Activated T-cell treated with anti-CD3 and anti-CD28 coated beads, Interleukin-2, amount 50 U/mL, for 72 hours (primary cell): ENCODE measurements at regions not wholly inside any gene's neighbourhood (a gene's known extent, or its start where the extent isn't known, plus 50 kb on each side); places are given as distances from the start of the nearest gene placed in this dataset.

ENCODE experiments used
- ATAC-seq, 2 donors: fragments of 150-1000 bp; cut with Tn5 transposase; replicated peaks in 1 of 2; 2 replicates each; pipeline ENCODE4 v1.10.0; 2021; ENCODE audit warnings: moderate library complexity in 2 of 2, mild to moderate bottlenecking in 1 of 2
- DNase-seq, 2 donors: peaks; one replicate each; pipeline ENCODE4 v3.0.0; 2021 to 2022; ENCODE audit warnings: mixed read lengths in 1 of 2
- H3K27ac Mint-ChIP-seq: one replicate; pipeline ENCODE4 v1.8.0; 2022; ENCODE audit warnings: mild to moderate bottlenecking, moderate library complexity, mixed read lengths
- H3K27me3 Mint-ChIP-seq: one replicate; pipeline ENCODE4 v1.8.0; 2022; ENCODE audit warnings: low read depth, mixed read lengths
- H3K36me3 Mint-ChIP-seq, 2 donors: one replicate each; pipeline ENCODE4 v1.8.0; 2022; ENCODE audit warnings: mixed read lengths in 2 of 2, mild to moderate bottlenecking in 1 of 2; ENCODE audit not compliant: insufficient read depth in 2 of 2
- H3K4me1 Mint-ChIP-seq: one replicate; pipeline ENCODE4 v1.8.0; 2022; ENCODE audit warnings: low read depth, mixed read lengths
- H3K4me3 Mint-ChIP-seq, 2 donors: one replicate each; pipeline ENCODE4 v1.8.0; 2022; ENCODE audit warnings: mild to moderate bottlenecking in 2 of 2, mixed read lengths in 2 of 2, moderate library complexity in 2 of 2
- H3K9me3 Mint-ChIP-seq, 2 donors: one replicate each; pipeline ENCODE4 v1.8.0; 2022; ENCODE audit warnings: mixed read lengths in 2 of 2

- ATAC-seq (no peak), DNase-seq (no peak)
- Mint-ChIP-seq H3K27me3 (peaks cover 26% of the 10 kb centered on the region), H3K4me3 (no peak overlapping the region), H3K9me3 (no peaks in the 10 kb centered on the region), H3K4me1 (no peaks in the 10 kb centered on the region), H3K36me3 (no peaks in the 10 kb centered on the region), H3K27ac (no peak overlapping the region)
Measured at GRCh38 chr7:37504801-37505200, 56.1 kb upstream of the ELMO1 start.

GRCh38 chr7:37505750-37506353 is 57.2 kb upstream of the ELMO1 start:
- H3K9me3 Mint-ChIP-seq = no peaks in the 10 kb centered on the region
- DNase-seq = no peak
- peak in 1 of 2 donors; percentile 70 for ATAC-seq
- H3K4me1 Mint-ChIP-seq = no peaks in the 10 kb centered on the region
- H3K27ac Mint-ChIP-seq = no peak overlapping the region
- H3K4me3 Mint-ChIP-seq = no peak overlapping the region
- no peaks in the 10 kb centered on the region for H3K36me3 Mint-ChIP-seq
- H3K27me3 Mint-ChIP-seq = peaks cover 26% of the 10 kb centered on the region

DNA sequence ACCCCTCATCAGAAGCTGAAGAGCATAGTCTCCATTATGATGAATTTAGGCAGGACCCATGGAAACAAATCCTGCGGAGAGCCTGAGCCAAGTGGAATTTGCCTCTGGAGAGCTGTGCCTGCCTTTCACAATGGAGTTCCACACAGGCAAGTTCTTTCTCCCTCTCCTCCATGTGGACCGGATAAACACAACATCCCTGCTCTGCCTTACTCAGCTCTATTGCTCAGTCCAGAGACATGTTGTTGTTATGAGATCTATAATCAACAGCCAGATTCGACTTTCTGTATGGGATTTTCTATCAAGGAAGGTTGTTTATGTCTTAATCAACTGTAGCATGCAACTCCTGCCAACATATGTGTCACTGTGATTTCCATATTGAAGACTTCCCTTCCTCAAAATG is 59.5 kb upstream of the ELMO1 start:
- Mint-ChIP-seq H3K27me3 (peaks cover 26% of the 10 kb centered on the region), H3K27ac (no peak overlapping the region), H3K4me3 (no peak overlapping the region), H3K36me3 (no peaks in the 10 kb centered on the region), H3K9me3 (no peaks in the 10 kb centered on the region), H3K4me1 (no peaks in the 10 kb centered on the region)
- DNase-seq = no peak
- ATAC-seq = no peak

DNA sequence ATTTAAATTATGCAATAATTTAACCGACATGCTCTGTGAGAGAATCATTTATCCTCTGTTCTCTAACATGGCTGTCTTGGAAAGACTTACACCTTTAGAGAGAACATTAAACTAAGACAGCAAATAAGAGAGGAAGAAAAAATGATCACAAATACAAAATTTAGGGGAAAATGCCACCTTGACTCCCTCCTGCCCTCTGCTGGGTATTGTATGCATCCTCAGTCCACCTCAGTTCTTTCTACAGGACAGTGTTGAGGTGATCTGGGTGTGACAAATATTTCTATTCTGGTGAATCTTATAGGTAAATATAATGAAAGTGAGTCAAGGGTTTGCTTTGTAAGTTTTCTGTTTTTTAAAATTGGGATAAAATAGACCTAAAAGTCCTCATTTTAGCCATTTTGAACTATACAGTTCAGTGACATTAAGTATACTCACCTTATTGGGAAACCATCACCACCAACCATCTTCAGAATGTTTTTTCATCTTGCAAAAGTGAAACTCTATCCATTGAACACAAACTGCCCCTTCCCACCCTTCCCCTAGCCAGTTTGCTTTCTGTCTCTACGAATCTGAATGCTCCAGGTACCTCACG is 61.5 kb upstream of the ELMO1 start:
- peak; percentile 21 to 27 for DNase-seq
- no peaks in the 10 kb centered on the region for H3K4me1 Mint-ChIP-seq
- ATAC-seq = peak in 1 of 2 donors; percentile 44

DNA sequence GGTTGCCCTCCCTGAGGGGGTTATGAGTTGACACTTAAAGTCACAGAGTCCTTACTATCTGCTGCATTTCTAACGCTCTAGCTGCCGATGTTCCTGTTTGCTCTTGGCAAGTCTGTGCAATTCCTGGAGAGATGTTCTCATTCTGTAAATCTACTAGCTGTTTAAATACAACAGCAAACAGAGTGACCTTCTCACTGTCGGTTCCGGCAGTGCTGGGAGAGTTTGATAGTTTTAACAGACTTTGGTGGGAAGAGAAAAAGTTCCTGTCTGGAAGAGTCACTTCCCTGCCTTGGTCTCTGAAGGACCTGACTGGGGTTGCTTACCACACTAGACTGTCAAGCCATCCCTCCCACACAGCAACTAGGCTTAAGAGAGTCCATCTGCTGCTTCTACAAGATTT is 63.3 kb upstream of the ELMO1 start:
- Mint-ChIP-seq H3K4me3 (no peak overlapping the region), H3K4me1 (no peaks in the 10 kb centered on the region), H3K27me3 (peaks cover 24% of the 10 kb centered on the region), H3K27ac (no peak overlapping the region), H3K36me3 (no peaks in the 10 kb centered on the region), H3K9me3 (no peaks in the 10 kb centered on the region)
- DNase-seq (no peak), ATAC-seq (no peak)

More for the DNA sequence above, 61.5 kb upstream of the ELMO1 start:
- Mint-ChIP-seq H3K36me3 (no peaks in the 10 kb centered on the region), H3K27me3 (peaks cover 26% of the 10 kb centered on the region), H3K27ac (no peak overlapping the region), H3K9me3 (no peaks in the 10 kb centered on the region), H3K4me3 (no peak overlapping the region)

DNA sequence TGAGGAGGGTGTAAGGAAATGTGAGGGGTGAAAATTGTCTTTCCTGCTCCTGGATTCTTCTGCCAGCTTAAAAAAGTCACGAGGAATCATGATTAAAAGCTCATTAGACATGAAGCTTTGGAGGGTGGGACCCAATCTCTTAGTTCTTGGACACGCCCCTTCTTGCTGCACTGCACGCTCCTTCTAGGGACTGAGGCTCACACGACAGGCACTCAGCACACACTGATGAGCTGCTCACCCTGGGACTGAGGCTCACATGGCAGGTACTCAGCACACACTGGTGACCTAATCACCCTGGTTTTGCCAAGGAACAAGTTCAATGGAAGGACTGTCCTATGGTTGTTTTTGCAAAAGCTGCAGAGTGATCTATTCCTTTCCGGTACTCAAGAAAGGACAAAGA is 65.8 kb upstream of the ELMO1 start:
- Mint-ChIP-seq H3K27me3 (peaks cover 5% of the 10 kb centered on the region), H3K4me3 (no peak overlapping the region), H3K36me3 (no peaks in the 10 kb centered on the region), H3K9me3 (peaks cover under 1 to 3% of the 10 kb centered on the region in 2 donors), H3K27ac (no peak overlapping the region), H3K4me1 (no peaks in the 10 kb centered on the region)
- DNase-seq = no peak
- ATAC-seq = no peak

DNA sequence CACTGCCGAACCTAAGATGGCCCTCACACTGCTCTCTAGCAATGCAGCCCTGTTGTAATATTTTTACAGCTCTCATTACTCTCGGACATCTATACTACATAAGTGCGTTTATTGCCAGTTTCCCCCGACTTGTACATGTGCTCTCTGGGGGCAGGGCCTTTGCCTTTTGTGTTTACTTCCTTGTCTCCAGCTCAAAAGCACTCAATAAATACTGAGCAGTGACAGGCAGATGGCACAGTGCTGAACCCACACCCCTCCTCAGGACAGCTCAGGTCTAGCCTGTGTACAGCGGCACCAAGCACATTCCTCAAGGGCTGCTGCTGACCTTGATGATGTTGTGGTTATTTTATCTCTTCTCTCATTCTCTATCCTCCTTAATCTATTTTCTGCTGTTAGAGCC is 68.0 kb upstream of the ELMO1 start:
- H3K4me3 Mint-ChIP-seq = no peak overlapping the region
- H3K9me3 Mint-ChIP-seq = peaks cover 2 to 5% of the 10 kb centered on the region in 2 donors
- H3K27ac Mint-ChIP-seq = no peak overlapping the region
- no peaks in the 10 kb centered on the region for H3K36me3 Mint-ChIP-seq
- H3K4me1 Mint-ChIP-seq = no peaks in the 10 kb centered on the region
- ATAC-seq (no peak), DNase-seq (no peak)
- peaks cover 11% of the 10 kb centered on the region for H3K27me3 Mint-ChIP-seq

- DNase-seq = no peak
- no peak overlapping the region for H3K4me3 Mint-ChIP-seq
- ATAC-seq = peak in 1 of 2 donors; percentile 45
- no peaks in the 10 kb centered on the region for H3K4me1 Mint-ChIP-seq
- peaks cover 11% of the 10 kb centered on the region for H3K27me3 Mint-ChIP-seq
- no peaks in the 10 kb centered on the region for H3K36me3 Mint-ChIP-seq
- H3K27ac Mint-ChIP-seq = no peak overlapping the region
- H3K9me3 Mint-ChIP-seq = peaks cover 2 to 5% of the 10 kb centered on the region in 2 donors
Measured at GRCh38 chr7:37518266-37518665, 69.6 kb upstream of the ELMO1 start.

DNA sequence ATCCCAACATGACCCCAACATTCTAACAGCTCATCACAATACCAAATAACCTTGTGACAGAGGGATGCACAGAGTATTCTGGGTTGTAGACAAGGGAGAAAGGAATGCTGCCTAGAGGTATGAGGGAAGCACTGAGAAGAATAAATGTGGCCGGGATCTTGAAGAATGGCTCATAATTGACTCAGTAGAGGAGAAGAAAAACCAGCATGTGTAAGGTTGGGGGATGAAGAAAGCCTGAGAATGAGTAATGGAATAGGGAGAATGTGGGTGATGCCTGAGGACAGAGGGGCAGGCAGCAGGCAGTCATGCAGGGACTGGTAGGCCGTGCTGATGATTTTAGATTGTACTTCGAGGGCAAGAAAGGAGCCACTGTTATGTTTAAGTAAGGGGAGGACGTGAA is 75.4 kb upstream of the ELMO1 start:
- DNase-seq = no peak
- no peak for ATAC-seq
- Mint-ChIP-seq H3K27ac (no peak overlapping the region), H3K4me1 (no peaks in the 10 kb centered on the region), H3K4me3 (no peak overlapping the region), H3K9me3 (peaks cover 2 to 4% of the 10 kb centered on the region in 2 donors), H3K36me3 (no peaks in the 10 kb centered on the region), H3K27me3 (peaks cover 7% of the 10 kb centered on the region)

DNA sequence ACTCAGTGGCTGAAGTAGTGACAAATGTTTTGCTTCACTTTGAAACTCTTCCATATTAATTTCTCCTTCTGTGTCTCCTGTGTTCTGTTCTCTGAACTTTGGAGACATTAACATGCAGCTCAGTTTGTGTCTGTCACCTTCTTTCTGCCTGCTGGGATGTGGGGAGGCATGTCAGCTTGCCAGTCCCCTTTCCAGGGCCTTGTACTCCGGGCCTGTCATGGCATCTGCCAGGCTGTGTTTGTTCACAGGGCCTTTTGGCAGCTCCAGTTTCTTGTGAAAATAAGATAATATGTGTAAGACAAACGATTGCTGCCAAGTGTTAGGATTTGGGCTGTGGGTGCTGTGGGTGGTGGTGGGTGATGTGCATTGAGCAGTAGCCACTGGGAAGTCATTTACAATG is 76.1 kb upstream of the ELMO1 start:
- Mint-ChIP-seq H3K27me3 (peaks cover 3% of the 10 kb centered on the region), H3K4me1 (no peaks in the 10 kb centered on the region)

DNA sequence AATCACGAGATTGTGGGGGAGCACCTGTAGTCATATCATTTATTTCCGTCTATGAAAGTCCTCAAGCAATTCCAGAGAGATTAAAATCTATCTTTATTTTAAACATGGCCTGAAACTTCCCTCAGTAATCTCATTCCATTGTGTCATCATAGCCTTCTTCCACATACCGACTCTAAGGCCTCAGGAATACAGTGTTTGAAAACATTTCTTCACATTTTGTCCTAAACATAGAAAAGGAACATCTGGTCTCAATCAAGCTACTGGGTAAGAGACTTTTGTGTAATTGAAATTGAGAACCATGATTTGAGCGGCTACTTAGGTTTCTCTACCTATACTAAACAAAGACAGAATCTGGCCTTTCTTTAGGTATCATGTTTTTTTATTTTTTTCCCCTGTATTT is 78.0 kb upstream of the ELMO1 start:
- Mint-ChIP-seq H3K36me3 (no peaks in the 10 kb centered on the region), H3K9me3 (no peaks in the 10 kb centered on the region), H3K27me3 (peaks cover 6% of the 10 kb centered on the region), H3K4me1 (no peaks in the 10 kb centered on the region), H3K4me3 (no peak overlapping the region), H3K27ac (no peak overlapping the region)
- DNase-seq (no peak), ATAC-seq (no peak)

More for the DNA sequence above, 76.1 kb upstream of the ELMO1 start:
- Mint-ChIP-seq H3K9me3 (no peaks in the 10 kb centered on the region), H3K27ac (no peak overlapping the region), H3K4me3 (no peak overlapping the region), H3K36me3 (no peaks in the 10 kb centered on the region)
- no peak for DNase-seq
- ATAC-seq = no peak

- H3K4me1 Mint-ChIP-seq = no peaks in the 10 kb centered on the region
- DNase-seq (no peak), ATAC-seq (no peak)
- no peak overlapping the region for H3K27ac Mint-ChIP-seq
- no peaks in the 10 kb centered on the region for H3K9me3 Mint-ChIP-seq
- H3K4me3 Mint-ChIP-seq = no peak overlapping the region
- no peaks in the 10 kb centered on the region for H3K36me3 Mint-ChIP-seq
- H3K27me3 Mint-ChIP-seq = peaks cover 11% of the 10 kb centered on the region
Measured at GRCh38 chr7:37527109-37527508, 78.4 kb upstream of the ELMO1 start.

DNA sequence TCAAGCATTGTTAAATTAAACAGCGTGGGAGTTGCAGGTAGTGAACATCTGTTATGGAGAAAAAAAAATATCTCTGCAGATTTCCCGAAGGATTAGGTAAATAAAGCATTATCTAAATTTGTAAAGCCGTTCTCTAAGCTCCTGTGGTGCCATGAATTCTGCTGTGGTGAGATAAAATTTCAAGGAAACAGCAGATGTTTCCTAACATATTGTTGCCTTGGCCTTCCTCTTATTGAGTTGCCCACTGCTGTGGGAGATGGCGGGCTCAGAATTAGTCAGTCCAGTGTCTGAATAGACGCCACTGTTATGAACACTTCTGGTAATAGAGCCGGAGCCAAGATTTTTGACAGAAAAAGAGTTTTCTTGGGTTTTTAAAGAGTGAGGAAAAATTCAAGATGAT is 82.6 kb upstream of the ELMO1 start:
- Mint-ChIP-seq H3K4me1 (no peaks in the 10 kb centered on the region), H3K27ac (no peak overlapping the region), H3K36me3 (peaks cover 0 to 2% of the 10 kb centered on the region in 2 donors), H3K27me3 (peaks cover 11% of the 10 kb centered on the region), H3K9me3 (peaks cover 3 to 4% of the 10 kb centered on the region in 2 donors), H3K4me3 (no peak overlapping the region)
- ATAC-seq (no peak), DNase-seq (no peak)

DNA sequence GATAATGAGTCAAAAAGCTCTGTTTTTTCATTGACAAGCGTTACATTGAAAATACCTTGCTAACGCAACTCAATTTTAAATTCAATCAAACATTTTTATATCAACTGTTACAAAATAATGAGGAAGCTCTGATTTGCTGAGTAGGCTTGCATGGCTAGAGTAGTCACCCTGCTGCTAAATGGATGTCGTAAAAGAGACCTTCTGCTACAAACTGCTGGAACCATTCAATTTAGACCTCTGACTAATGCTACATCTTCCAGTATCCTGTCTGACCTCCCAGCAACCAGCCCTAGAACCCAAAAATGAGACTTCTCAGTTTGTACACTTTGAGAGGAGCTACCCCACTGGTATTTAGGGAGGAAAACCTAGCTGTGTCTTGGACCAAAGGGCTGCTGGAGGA is 84.0 kb upstream of the ELMO1 start:
- H3K4me1 Mint-ChIP-seq = no peaks in the 10 kb centered on the region
- peaks cover 0 to 2% of the 10 kb centered on the region in 2 donors for H3K36me3 Mint-ChIP-seq
- H3K4me3 Mint-ChIP-seq = no peak overlapping the region
- no peak overlapping the region for H3K27ac Mint-ChIP-seq
- no peak for ATAC-seq
- peaks cover 11% of the 10 kb centered on the region for H3K27me3 Mint-ChIP-seq
- DNase-seq = no peak
- peaks cover 3 to 4% of the 10 kb centered on the region in 2 donors for H3K9me3 Mint-ChIP-seq
